ENCODE measurements at regions not wholly inside any gene's neighbourhood (a gene's known extent, or its start where the extent isn't known, plus 50 kb on each side); places are given as distances from the start of the nearest gene placed in this dataset.

GRCh38 chr5:52173133-52173532 is 614.6 kb upstream of the ITGA1 start:
- H2AFZ ChIP-seq: no peak overlapping the region
- no peaks in the 10 kb centered on the region for H4K20me1 ChIP-seq (ENCODE audit: insufficient read depth)
- no peaks in the 10 kb centered on the region for H3F3A ChIP-seq (ENCODE audit: insufficient read depth)
- H3K36me3 ChIP-seq (ENCODE audit: low read depth): no peaks in the 10 kb centered on the region
- no peak for DNase-seq
- in situ Hi-C loops (cut with MboI): no loop called here
- WGBS, 2 experiments (ENCODE audit: low coverage in 1 of 2, low lambda C conversion rate in 2 of 2, missing lambda C conversion rate in 2 of 2): 38 to 52% methylated on average over 1 of the region's 1 CpG
- H3K9me3 ChIP-seq (ENCODE audit: low read depth): no peaks in the 10 kb centered on the region
- H3K4me3 ChIP-seq: no peak overlapping the region
- no peak overlapping the region for H3K4me2 ChIP-seq (ENCODE audit: unreplicated experiment)
- no peaks in the 10 kb centered on the region for H3K27me3 ChIP-seq (replicated peaks; ENCODE audit: insufficient read depth)
- TF ChIP-seq EZH2phosphoT487 (IDR thresholded peaks at IDR 0.05; ENCODE audit: insufficient read depth, low read depth) (no peak), EZH2 (IDR thresholded peaks at IDR 0.05; ENCODE audit: insufficient read depth, poor library complexity, severe bottlenecking) (no peak)
- H3K27ac ChIP-seq: no peak overlapping the region
- no peaks in the 10 kb centered on the region for H3K9me2 ChIP-seq (ENCODE audit: insufficient read depth)
- H3K4me1 ChIP-seq (ENCODE audit: insufficient read depth): no peaks in the 10 kb centered on the region
- no peaks in the 10 kb centered on the region for H3K79me2 ChIP-seq (ENCODE audit: insufficient read depth)
- no peak overlapping the region for H3K9ac ChIP-seq

- Histone ChIP-seq H3K4me3 (no peak overlapping the region), H3K4me1 (ENCODE audit: insufficient read depth) (no peaks in the 10 kb centered on the region), H3F3A (ENCODE audit: insufficient read depth) (no peaks in the 10 kb centered on the region), H3K27me3 (replicated peaks; ENCODE audit: insufficient read depth) (no peaks in the 10 kb centered on the region), H3K9ac (no peak overlapping the region), H3K36me3 (ENCODE audit: low read depth) (no peaks in the 10 kb centered on the region), H3K27ac (no peak overlapping the region), H2AFZ (no peak overlapping the region), H3K9me3 (ENCODE audit: low read depth) (no peaks in the 10 kb centered on the region), H3K4me2 (ENCODE audit: unreplicated experiment) (no peak overlapping the region), H4K20me1 (ENCODE audit: insufficient read depth) (no peaks in the 10 kb centered on the region), H3K9me2 (ENCODE audit: insufficient read depth) (no peaks in the 10 kb centered on the region), H3K79me2 (ENCODE audit: insufficient read depth) (no peaks in the 10 kb centered on the region)
- WGBS, 2 experiments (ENCODE audit: low coverage in 1 of 2, low lambda C conversion rate in 2 of 2, missing lambda C conversion rate in 2 of 2): 0 to 3% methylated on average over 1 of the region's 1 CpG
- TF ChIP-seq EZH2phosphoT487 (IDR thresholded peaks at IDR 0.05; ENCODE audit: insufficient read depth, low read depth): no peak
- TF ChIP-seq EZH2 (IDR thresholded peaks at IDR 0.05; ENCODE audit: insufficient read depth, poor library complexity, severe bottlenecking): no peak
- DNase-seq: no peak
- in situ Hi-C loops (cut with MboI): no loop called here
Measured at GRCh38 chr5:52177193-52177592, 610.5 kb upstream of the ITGA1 start.

- Histone ChIP-seq H3K4me1 (ENCODE audit: insufficient read depth) (no peaks in the 10 kb centered on the region), H4K20me1 (ENCODE audit: insufficient read depth) (no peaks in the 10 kb centered on the region), H3K9me3 (ENCODE audit: low read depth) (no peaks in the 10 kb centered on the region), H3K9me2 (ENCODE audit: insufficient read depth) (no peaks in the 10 kb centered on the region), H3K36me3 (ENCODE audit: low read depth) (no peaks in the 10 kb centered on the region), H2AFZ (no peak overlapping the region), H3K79me2 (ENCODE audit: insufficient read depth) (no peaks in the 10 kb centered on the region), H3K4me3 (no peak overlapping the region), H3K27me3 (replicated peaks; ENCODE audit: insufficient read depth) (no peaks in the 10 kb centered on the region), H3K9ac (no peak overlapping the region), H3K4me2 (ENCODE audit: unreplicated experiment) (no peak overlapping the region), H3F3A (ENCODE audit: insufficient read depth) (no peaks in the 10 kb centered on the region), H3K27ac (no peak overlapping the region)
- DNase-seq: no peak
- 1 to 4% methylated on average over 2 of the region's 2 CpGs for WGBS, 2 experiments (ENCODE audit: low coverage in 1 of 2, low lambda C conversion rate in 2 of 2, missing lambda C conversion rate in 2 of 2)
- no peak for TF ChIP-seq EZH2phosphoT487 (IDR thresholded peaks at IDR 0.05; ENCODE audit: insufficient read depth, low read depth)
- no peak for TF ChIP-seq EZH2 (IDR thresholded peaks at IDR 0.05; ENCODE audit: insufficient read depth, poor library complexity, severe bottlenecking)
- in situ Hi-C loops (cut with MboI): no loop called here
Measured at GRCh38 chr5:52181403-52181802, 606.3 kb upstream of the ITGA1 start.

- TF ChIP-seq EZH2 (IDR thresholded peaks at IDR 0.05; ENCODE audit: insufficient read depth, poor library complexity, severe bottlenecking) (no peak), EZH2phosphoT487 (IDR thresholded peaks at IDR 0.05; ENCODE audit: insufficient read depth, low read depth) (no peak)
- Histone ChIP-seq H3K36me3 (ENCODE audit: low read depth) (no peaks in the 10 kb centered on the region), H2AFZ (no peak overlapping the region), H3K27ac (no peak overlapping the region), H3K4me2 (ENCODE audit: unreplicated experiment) (no peak overlapping the region), H4K20me1 (ENCODE audit: insufficient read depth) (no peaks in the 10 kb centered on the region), H3K9me3 (ENCODE audit: low read depth) (no peaks in the 10 kb centered on the region), H3K9ac (no peak overlapping the region), H3K4me1 (ENCODE audit: insufficient read depth) (no peaks in the 10 kb centered on the region), H3K9me2 (ENCODE audit: insufficient read depth) (no peaks in the 10 kb centered on the region), H3K27me3 (replicated peaks; ENCODE audit: insufficient read depth) (no peaks in the 10 kb centered on the region), H3K79me2 (ENCODE audit: insufficient read depth) (no peaks in the 10 kb centered on the region), H3K4me3 (no peak overlapping the region), H3F3A (ENCODE audit: insufficient read depth) (no peaks in the 10 kb centered on the region)
- DNase-seq: no peak
- in situ Hi-C loops (cut with MboI): no loop called here
Measured at GRCh38 chr5:52190737-52191136, 597.0 kb upstream of the ITGA1 start.

GRCh38 chr5:52199833-52200232 is 587.9 kb upstream of the ITGA1 start:
- H3K4me1 ChIP-seq (ENCODE audit: insufficient read depth): no peaks in the 10 kb centered on the region
- no peak overlapping the region for H3K4me2 ChIP-seq (ENCODE audit: unreplicated experiment)
- no peaks in the 10 kb centered on the region for H3K9me2 ChIP-seq (ENCODE audit: insufficient read depth)
- no peaks in the 10 kb centered on the region for H3F3A ChIP-seq (ENCODE audit: insufficient read depth)
- no peak for TF ChIP-seq EZH2 (IDR thresholded peaks at IDR 0.05; ENCODE audit: insufficient read depth, poor library complexity, severe bottlenecking)
- TF ChIP-seq EZH2phosphoT487 (IDR thresholded peaks at IDR 0.05; ENCODE audit: insufficient read depth, low read depth): no peak
- no peak overlapping the region for H2AFZ ChIP-seq
- H3K27me3 ChIP-seq (replicated peaks; ENCODE audit: insufficient read depth): no peaks in the 10 kb centered on the region
- H3K4me3 ChIP-seq: no peak overlapping the region
- no peaks in the 10 kb centered on the region for H3K79me2 ChIP-seq (ENCODE audit: insufficient read depth)
- H3K9ac ChIP-seq: no peak overlapping the region
- H3K36me3 ChIP-seq (ENCODE audit: low read depth): no peaks in the 10 kb centered on the region
- no peak for DNase-seq
- H3K27ac ChIP-seq: no peak overlapping the region
- in situ Hi-C loops (cut with MboI): no loop called here
- 54 to 56% methylated on average over 9 of the region's 9 CpGs for WGBS, 2 experiments (ENCODE audit: low coverage in 1 of 2, low lambda C conversion rate in 2 of 2, missing lambda C conversion rate in 2 of 2)
- H4K20me1 ChIP-seq (ENCODE audit: insufficient read depth): no peaks in the 10 kb centered on the region
- H3K9me3 ChIP-seq (ENCODE audit: low read depth): no peaks in the 10 kb centered on the region

Measured in GM23248 (cell line).